Sigmoid colon (tissue), 4 donors: ENCODE measurements at regions not wholly inside any gene's neighbourhood (a gene's known extent, or its start where the extent isn't known, plus 50 kb on each side); places are given as distances from the start of the nearest gene placed in this dataset.

Experiments used
- EP300 ChIP-seq, 4 donors: sonication (generic); formaldehyde crosslinking; IDR thresholded peaks; one replicate each; pipeline ENCODE4 v1.6.1; 2017; ENCODE audit warnings: antibody characterized with exemption in 4 of 4
- POLR2AphosphoS5 ChIP-seq, 4 donors: sonication (generic); formaldehyde crosslinking; IDR thresholded peaks; one replicate each; pipeline ENCODE4 v1.6.1; 2017; ENCODE audit warnings: antibody characterized with exemption in 4 of 4
- TF ChIP-seq, protein P1 (sequence below), 4 experiments: fragments of 450-650 bp in 3 of 4; fragments of 200-600 bp in 1 of 4; IDR thresholded peaks; one replicate each; pipeline ENCODE4 v1.5.1; 2016 to 2019; ENCODE audit warnings: antibody characterized with exemption in 4 of 4, mild to moderate bottlenecking in 3 of 4, moderate library complexity in 2 of 4

DNA sequence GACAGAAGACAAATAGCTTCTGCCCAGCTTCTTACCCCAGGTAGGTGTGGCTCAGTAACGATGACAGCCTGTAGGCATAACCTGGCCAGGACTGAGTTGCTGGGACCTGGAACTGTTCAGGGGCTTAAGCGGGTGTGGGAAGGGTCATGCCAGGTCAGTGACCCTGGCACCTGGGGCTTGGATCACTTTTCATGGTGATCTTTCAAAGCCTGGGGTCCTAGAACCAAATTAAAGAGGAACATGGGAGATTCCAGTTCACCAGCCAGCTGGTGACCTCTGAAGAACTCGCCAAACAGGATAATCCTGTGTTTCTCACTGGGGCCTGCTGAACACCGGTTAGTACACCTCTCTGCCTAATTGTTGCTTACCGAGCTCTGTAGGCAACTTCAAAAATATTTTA is 102.6 kb upstream of the LMNTD1 start:
- TF ChIP-seq, protein P1, sequence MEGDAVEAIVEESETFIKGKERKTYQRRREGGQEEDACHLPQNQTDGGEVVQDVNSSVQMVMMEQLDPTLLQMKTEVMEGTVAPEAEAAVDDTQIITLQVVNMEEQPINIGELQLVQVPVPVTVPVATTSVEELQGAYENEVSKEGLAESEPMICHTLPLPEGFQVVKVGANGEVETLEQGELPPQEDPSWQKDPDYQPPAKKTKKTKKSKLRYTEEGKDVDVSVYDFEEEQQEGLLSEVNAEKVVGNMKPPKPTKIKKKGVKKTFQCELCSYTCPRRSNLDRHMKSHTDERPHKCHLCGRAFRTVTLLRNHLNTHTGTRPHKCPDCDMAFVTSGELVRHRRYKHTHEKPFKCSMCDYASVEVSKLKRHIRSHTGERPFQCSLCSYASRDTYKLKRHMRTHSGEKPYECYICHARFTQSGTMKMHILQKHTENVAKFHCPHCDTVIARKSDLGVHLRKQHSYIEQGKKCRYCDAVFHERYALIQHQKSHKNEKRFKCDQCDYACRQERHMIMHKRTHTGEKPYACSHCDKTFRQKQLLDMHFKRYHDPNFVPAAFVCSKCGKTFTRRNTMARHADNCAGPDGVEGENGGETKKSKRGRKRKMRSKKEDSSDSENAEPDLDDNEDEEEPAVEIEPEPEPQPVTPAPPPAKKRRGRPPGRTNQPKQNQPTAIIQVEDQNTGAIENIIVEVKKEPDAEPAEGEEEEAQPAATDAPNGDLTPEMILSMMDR (IDR thresholded peaks at IDR 0.05), result no peak
- TF ChIP-seq EP300 (IDR thresholded peaks at IDR 0.05), result no peak
- no peak for TF ChIP-seq POLR2AphosphoS5 (IDR thresholded peaks at IDR 0.05)
